ENCODE measurements at regions not wholly inside any gene's neighbourhood (a gene's known extent, or its start where the extent isn't known, plus 50 kb on each side); places are given as distances from the start of the nearest gene placed in this dataset.
"Not testable (repeated sequence)": the region's sequence is repeated elsewhere in the genome, so short reads cannot be mapped to it uniquely, and the experiment has no call there.

DNA sequence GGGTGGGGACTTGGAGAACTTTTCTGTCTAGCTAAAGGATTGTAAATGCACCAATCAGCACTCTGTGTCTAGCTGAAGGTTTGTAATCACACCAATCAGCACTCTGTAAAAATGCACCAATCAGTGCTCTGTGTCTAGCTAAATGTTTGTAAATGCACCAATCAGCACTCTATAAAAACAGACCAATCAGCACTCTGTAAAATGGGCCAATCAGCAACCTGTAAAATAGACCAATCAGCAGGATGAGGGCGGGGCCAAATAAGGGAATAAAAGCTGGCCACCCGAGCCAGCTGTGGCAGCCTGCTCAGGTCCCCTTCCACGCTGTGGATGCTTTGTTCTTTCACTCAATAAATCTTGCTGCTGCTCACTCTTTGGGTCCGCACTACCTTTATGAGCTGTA is 69.5 kb upstream of the SLC25A36 start:
- not testable (repeated sequence) for DNase-seq

DNA sequence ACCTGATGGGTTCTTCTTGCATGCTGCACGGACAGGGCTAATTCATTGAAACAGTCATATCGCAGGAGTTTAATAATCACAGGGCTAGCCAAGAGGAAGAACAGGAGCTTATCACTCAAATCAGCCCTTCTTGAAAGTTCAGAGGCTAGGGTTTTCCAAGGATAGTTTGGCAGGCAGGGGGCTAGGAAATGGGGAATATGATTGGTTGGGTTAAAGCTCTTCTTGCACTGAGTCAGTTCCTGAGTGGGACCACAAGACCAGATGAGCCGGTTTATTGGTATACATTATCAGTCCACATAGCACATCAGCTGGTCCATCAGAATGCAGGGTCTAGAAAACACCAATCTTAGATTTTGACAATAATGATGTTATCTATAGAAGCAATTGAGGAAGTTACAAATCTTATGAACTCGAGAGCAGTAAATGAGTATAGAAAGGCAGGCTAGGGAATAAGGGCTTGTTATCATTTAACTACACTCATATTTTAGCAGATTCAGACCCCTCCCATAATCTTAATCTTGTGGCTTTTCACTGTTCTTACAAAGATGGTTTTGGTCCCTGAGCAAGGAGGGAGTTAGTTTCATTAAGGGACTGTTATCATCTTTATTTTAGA is 58.1 kb upstream of the SLC25A36 start:
- DNase-seq = no peak

DNA sequence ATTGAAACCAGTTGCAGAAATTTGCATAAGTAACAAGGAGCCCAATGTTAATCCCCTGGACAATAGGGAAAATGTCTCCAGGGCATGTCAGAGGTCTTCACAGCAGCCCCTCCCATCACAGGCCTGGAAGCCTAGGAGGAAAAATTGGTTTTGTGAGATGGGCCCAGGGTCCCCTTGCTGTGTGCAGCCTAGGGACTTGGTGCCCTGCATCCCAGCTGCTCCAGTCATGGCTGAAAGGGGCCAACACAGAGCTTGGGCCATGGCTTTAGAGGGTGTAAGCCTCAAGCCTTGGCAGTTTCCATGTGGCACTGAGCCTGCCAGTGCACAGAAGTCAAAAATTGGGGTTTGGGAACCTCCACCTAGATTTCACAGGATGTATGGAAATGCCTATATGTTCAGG is 55.9 kb upstream of the SLC25A36 start:
- not testable (repeated sequence) for DNase-seq

Measured in NCI-H82 (cell line).